ENCODE measurements at regions not wholly inside any gene's neighbourhood (a gene's known extent, or its start where the extent isn't known, plus 50 kb on each side); places are given as distances from the start of the nearest gene placed in this dataset.
"Not testable (repeated sequence)": the region's sequence is repeated elsewhere in the genome, so short reads cannot be mapped to it uniquely, and the experiment has no call there.

DNA sequence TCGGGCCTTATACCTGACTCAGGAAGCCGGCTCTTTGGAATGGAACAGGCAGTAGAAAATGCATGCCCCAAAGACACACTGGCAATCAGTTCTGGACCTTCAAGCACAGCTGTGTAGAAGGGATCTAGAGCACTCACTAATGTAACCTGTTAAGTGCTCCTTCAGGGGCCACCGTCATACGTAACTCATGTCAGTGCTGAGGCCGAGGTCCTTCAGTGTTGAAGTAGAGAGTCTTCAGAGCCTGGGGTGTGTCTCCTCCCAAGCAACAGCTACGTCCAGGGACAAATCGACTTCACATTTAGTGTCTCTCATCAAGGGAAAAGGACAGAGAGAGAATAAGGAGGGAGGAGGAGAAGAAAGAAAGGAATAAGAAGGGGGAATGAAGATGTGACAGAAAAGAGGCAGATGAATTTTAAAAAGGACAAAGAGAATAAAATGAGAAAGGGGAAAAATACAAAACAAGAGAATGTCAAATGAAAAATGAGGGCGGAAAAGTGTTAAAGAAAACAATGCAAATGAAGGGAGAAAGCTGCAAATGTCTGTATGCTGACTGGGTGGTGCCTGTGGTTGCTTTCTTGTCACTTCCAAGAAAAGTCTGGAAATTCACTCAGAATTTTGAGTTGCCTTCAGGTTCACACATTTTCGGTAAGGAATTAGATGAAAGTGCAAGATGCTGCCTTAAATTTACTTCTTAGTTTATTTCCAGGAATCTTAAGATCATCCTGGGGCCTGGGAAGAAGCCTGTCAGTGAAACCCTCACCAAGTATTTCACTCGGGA is 989.4 kb downstream of the GRID1 start:
- no peak for DNase-seq (ENCODE audit: low read depth)

DNA sequence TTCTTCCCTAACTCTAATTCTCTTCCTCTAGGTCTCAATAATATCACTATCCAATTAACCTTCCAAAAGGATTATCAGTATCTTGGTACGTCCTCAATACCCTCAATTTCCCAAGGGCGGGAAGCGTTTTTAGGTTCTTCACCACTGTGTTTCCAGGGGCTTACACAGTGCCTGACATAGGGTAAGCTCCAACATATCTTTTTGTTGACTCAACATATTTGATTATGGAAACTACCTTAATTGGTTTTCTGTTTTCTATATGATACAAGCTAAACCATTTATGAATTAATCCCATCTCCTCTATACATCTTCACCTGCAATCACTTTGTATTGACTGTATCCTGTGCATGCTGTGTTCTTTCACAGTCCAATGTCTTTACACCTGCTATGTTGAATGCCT is 987.3 kb downstream of the GRID1 start:
- DNase-seq (ENCODE audit: low read depth), result no peak

DNA sequence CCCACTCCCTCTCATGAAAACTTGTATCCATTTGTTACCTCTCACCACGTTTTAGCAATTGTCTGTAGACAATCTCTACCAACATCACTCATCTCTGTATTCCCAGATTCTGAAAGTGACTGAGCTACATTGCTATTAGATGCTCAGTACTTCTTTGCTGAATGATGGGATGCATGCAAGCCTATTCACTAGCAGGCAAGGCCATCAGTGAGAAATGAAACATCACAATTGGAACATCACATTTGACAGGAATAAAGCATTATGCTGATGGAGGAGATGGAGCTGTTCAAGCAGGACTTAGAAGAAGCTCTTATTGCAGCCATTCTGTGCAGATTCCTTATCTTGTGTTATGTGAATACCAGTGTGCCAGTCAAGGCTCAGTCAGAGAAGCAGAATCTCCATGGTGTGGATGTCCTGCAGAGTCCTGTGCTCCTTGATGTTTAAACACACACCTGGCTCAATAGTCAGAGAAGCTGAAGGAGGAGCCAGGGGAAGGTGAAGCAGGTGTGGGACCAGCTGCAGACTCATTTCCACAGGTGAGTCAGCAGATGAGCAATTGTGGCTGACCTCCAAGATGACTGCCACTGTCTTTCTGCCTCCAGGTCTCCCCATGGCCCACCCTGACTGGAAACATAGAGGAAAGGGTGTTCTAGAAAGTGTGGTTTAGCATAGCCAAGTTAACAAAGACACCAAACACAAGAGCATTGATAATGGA is 965.5 kb downstream of the GRID1 start:
- DNase-seq (ENCODE audit: low read depth), result no peak

DNA sequence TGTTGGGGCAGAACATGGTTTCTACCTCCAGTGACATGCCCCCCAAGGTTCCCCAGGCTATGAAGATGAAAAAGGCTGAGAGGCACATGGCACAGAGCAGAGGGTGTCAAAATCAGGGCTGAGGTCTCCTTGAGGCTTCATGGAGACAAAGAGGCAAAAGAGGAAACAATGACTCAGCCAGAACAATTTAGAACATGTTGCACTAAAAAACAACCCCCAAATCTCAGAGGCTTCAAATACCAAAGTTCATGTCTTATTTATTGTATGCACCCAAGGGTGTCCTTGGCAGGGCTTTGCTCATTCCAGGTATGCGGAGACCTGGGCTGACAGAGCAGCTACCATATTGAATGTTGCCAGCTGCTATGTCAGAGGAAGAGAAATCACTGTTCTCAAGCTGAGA is 964.1 kb downstream of the GRID1 start:
- no peak for DNase-seq (ENCODE audit: low read depth)

DNA sequence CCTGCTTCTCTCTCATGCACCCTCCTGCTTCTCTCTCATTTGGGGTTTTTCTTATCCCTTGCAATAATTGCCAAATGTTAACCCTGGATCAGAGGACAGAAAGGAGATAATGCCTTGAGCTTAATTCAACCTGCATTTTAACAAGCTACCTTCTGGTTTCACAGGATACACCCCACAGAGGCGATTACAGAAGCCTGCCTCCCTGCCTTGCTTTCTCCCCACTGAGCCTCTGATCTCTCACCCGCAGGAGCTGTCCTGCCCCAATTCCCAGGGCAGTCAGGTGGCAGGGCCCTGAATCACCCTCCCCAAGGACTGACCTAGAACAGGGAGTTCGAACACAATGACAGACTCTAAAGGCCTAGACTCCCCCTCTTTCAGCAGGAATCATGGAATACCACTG is 959.5 kb downstream of the GRID1 start:
- no peak for DNase-seq (ENCODE audit: low read depth)

DNA sequence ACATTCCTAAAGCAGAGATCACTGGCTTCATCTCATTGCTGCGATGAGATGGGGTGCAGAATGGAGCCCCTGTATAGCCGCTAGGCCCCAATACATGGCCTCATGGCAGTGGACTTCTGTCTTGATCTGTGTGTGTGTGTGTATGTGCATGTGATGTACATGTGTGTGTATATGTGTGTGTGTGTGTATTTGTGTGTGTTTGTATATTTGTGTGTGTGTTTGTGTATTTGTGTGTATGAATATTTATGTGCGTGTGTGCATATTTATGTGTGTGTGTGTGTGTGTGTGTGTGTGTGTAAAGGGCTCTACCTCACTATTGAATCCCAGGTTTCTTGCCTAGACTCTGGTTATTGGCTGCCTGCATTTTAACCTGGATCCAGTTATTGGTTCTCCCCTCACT is 958.2 kb downstream of the GRID1 start:
- no peak for DNase-seq (ENCODE audit: low read depth)

DNA sequence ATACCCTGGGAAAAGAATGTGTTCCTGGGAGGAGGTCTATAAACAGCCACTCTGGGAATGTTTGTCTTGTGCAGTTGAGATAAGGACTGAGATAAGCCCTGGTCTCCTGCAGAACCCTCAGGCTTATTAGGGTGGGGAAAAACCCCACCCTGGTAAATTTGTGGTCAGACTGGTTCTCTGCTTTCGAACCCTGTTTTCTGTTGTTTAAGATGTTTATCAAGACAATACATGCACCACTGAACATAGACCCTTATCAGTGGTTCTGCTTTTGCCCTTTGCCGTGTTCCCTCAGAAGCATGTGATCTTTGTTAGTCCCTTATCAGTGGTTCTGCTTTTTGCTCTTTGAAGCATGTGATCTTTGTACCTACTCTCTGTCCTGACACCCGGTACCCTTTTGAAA is 956.0 kb downstream of the GRID1 start:
- not testable (repeated sequence) for DNase-seq (ENCODE audit: low read depth)

DNA sequence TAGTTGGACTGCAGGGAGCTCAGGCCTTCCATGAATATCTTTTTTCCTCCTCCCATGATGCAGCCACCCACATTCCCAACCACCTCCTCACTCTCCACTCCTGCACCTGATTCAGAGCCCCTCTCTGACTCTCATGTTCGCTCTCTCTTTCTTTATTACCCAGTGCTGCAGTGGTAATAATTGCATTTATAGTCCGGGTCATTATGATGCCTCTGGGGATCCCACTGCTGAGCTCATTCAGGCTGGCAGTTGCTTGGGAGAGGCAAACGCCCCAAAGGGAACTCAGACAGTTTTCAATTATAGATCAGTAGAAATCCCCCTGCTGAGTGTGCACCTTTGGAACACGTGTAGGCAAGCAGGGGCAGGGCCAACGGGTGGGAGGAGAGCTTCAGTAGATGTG is 953.0 kb downstream of the GRID1 start:
- DNase-seq (ENCODE audit: low read depth), result no peak

DNA sequence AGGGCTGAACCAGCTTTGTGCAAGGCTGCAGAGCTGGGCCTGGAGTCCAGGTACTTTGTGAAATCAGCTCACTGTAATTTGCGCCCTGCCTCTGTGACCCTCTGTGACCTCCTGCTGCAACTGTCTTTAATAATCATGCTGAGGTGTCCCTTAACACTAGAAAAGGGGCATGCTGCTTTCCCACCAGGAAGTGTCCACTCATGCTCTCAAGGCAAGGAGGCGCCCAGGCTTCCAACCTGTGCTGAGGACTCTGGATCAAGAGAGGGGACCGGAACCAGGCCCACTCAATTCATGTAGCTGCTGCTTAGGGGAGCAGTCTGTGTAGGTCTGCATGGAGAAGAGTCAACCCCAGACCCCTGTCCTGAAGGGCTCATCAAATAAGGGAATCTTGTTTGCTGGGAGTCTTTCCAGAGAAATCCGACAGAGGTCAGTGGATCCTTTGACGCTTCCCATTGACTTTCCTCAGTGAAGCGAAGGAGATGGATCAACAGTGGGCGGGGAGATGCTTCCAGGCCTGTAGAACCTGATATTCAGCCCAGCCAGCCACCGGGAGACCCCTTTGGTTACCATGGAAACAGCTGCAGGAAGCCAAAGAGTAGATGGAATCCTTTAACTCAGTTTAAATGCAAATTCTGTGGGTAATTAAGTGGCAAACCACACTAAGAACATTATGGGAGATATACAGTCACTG is 945.9 kb downstream of the GRID1 start:
- DNase-seq (ENCODE audit: low read depth), result no peak

DNA sequence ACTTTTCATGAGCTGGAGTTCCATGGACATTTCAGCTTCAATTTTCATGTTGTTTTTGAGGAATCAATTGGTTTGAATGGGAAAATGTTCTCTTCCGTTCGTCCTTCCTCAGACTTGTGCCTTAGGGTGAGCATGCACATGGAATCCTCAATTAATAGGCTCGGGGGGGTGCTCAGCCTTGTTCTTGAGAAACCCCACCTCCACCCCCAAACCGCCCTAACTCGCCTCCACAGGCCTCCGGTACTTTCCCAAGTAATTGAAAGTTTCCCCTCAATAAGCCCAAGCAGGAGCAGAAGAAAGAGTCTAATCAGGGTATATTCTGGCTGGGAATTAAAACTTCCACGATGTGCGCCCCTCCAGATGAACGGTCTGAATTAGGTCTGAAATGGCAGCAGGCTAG is 945.2 kb downstream of the GRID1 start:
- no peak for DNase-seq (ENCODE audit: low read depth)

DNA sequence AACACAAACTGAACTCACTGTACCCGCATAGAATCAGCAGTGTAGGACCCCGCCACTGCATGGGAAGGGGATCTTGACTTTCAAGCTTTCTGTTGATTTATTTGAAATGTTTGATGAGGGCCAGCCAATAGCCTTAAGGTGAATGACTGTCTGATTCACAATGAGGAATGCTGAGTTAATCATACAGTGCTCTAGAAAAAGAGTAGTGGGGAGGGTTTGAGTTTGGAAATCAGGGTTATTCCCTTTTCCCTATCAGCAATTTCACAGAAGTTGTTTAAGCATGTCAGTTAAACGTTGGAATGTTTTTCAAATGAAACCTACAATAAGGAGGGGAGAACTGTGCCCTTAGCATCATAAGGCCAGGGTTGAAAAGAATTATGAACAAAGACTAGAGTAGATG is 937.5 kb downstream of the GRID1 start:
- no peak for DNase-seq (ENCODE audit: low read depth)

DNA sequence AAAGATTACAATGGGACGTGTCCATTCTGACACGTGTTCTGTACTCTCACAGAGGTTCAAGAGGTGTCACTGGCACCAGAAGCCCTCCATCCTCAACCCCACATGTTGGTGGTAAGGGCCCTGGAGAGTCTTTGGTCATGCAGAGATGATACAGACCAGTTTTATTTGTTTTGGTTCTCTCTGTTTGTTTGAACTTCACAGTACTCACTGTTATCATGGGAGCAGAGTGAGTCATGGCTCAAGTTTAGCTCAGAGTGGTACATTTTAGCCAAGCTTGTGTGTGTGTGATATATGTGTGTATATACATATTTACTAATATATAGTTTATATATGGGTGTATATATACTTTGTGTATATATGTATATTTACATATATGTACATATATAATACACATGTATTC is 935.6 kb downstream of the GRID1 start:
- DNase-seq (ENCODE audit: low read depth), result no peak

DNA sequence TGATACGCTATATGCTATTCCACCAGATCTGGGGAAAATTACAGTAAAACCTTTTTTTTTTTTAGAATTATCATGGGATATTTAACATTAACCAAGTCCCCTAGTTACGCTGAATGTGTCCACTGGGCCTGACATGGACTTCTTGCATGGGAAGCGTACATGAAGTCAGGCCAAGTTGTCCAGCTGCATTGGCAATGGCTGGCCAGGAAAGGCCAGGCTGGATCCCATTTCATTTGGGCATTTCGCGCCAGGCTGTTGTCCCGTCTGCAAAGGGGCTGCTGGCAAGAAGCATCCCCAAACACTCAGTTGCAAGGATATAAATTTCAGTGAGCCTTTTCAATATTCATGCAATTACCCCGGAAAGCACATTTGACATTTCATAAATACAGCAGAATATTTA is 933.3 kb downstream of the GRID1 start:
- no peak for DNase-seq (ENCODE audit: low read depth)

DNA sequence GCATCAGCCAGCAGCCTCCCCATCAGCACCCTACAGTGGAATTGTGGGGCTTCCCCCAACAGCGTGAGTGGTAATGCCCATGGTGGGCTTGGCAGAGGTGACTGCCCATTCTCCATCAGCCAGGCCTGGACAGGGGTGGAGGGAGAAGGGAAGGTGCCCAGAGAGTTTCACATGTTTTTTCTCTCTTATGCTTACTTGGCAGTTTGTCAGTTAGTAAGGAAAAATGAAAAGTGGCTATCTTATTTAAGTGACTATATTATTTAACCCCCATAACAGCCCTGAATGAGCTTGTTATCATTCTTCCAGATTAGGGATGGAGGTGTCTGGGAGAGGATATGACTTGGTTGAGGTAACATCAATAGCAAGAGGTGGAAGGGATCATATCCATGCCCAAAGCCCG is 921.7 kb downstream of the GRID1 start:
- DNase-seq (ENCODE audit: low read depth), result no peak

DNA sequence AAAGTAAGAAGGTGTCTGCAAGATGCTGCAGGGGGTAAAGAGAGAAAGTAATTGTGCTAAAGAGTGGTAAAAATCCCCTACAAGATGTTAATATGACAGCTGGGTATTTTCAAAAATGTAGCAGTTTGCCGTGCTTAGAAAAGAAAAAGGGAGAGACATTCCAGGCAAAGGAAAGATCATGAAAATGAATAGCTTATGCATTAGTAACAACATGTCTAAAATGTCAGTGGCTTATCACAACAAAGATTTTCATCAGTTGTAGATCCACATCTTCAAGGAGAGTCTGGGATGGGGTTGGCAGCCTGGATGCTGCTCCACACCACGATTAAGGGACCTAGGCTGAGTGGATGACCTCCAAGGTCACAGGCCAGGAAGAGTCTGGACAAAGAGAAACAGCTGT is 920.9 kb downstream of the GRID1 start:
- DNase-seq (ENCODE audit: low read depth), result no peak

DNA sequence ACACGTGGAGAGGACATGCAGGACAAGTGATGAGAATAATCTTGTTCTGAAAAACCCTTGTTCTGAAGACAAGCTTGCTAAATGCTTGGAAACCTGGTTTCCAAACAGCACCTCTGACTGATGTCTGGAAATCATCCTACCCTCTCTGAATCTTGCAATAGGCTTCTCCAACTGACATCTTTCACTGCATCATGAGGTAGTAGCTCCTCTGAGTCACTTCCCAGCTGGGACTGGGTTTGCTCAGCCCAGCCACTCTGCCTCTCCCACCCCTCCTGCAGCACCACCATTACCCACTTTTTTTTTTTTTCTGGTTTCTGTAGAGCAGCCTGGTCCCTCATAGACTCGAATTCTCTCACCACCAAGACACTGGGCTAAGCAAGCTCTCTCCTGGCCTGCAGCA is 919.8 kb downstream of the GRID1 start:
- DNase-seq (ENCODE audit: low read depth), result no peak

DNA sequence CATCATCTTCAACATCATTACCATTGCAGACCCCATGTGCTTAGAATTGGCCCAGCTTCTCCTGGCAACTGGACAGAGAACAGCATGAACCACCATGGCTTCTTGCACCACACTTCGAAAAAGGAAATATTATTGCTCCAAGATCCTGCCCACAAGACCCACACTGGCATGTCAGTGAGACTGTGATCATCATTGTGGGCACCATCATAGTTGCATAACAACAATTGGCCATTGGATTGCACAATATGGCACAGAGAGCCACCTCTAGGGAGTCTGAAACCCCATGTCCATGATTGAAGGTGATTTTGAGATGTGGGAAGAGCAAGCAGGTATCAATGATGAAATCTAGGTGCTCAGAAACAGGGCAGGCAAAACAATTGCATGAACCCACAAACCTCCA is 918.9 kb downstream of the GRID1 start:
- no peak for DNase-seq (ENCODE audit: low read depth)

DNA sequence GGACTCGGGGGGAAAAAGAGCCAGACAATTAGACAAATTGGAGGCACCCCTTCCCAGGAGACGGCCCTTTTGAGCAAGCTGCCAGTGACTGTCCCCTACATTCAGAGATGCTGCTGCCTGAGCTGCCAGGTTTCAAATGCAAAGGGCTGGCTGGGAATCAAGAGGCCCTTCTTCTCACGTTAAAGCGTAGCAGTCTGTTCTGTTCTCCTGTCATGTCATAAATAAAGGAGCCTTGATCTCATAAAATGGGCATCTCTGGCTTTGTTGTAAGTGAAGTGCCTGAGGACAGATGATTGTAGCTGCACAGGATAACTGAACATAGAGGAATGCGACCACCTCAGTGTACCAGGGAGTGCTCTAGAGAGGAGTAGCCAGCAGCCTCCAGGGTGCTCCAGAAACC is 917.9 kb downstream of the GRID1 start:
- DNase-seq (ENCODE audit: low read depth), result no peak

DNA sequence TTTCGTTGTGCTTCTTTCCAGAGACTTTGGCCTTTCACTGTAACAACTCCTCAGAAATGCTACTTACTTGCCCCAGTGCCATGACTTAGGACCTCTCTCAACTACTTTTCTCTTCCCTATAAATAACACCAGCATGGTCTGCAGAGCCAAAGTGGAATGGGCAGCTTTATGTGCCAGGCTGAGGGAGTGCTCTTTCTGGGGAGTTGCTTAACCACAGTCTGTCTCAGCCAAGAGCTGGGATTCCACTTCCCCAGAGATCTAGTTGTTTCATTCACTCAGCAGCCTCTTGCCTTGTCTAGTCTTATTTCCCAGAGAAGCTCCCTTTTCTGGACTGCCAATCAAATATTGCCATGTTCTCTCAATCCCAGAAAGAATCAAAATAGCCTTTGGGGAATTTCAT is 912.2 kb downstream of the GRID1 start:
- DNase-seq (ENCODE audit: low read depth), result no peak

DNA sequence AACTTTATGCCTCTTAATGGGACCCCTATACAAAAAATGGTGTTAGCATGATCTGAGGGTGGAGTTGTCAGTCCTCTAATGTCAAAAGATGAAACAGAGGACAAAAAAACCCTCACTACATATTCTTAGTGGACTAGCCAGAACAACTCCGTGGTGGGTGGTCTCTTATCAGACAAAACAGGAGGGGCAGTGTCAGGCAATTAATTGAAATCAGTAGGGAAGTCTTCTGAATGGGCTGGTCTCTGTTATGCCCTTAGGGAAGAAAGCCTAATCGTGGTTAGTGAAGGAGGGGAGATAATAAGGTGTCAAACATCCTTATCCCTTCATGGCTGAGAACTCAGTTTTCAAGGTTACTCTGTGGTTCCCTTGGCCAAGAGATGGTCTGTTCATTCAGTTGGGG is 909.4 kb downstream of the GRID1 start:
- no peak for DNase-seq (ENCODE audit: low read depth)

DNA sequence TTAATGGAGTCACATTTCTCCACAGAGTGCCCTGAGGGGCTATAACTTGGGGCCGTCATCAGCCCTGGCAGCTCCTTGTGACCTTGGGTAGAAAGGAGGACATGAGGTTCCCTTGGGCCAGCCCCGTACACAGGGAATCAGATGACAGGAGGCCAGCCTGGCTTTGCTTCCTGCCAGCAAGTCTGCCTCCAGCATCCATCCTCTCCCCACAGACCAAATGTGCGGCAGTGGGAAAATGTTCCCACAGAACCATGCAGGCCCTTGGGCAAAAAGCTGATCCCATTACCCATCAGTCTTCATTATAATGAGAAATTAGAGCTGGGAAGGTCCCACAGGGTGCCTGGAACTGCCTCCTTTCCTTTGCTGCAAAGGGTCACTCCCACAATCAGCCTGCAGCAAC is 908.3 kb downstream of the GRID1 start:
- no peak for DNase-seq (ENCODE audit: low read depth)

DNA sequence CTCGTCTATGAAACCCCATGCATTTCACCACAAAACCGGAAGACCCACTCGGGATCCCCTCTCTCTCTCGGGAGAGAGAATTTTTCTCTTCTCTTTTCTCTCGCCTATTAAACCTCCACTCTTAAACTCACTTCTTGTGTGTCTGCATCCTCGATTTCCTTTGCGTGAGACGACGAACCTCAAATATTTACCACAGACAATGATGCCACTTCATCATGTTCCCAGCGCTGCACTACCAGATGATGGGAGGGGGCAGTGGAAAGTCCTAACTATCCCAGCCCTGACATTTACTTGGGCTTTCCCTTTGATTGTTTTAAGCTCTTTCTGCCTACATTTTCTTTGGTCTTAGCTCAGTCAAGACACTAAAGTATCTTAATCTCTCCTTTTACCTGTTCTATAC is 906.7 kb downstream of the GRID1 start:
- DNase-seq (ENCODE audit: low read depth), result no peak

DNA sequence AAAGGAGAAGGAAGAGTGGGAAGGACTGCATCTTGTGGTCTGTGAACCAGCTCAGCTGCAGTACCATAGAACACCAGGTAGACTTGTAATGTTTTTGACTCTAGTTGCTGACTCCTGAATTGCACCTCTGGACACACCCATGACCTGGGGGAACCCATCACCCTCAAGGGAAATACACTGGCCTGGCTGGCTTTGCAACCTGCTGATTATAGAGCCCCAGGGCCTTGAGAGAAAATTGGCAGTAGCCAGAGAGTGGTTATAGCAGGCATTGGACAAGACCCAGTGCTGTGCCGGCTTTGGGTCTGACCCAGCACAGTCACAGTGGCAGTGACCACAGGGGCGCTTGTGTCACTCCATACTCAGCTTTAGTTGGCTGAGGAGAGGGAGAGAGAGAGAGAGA is 902.3 kb downstream of the GRID1 start:
- no peak for DNase-seq (ENCODE audit: low read depth)

Data from stimulated activated CD8-positive, alpha-beta memory T cell treated with anti-CD3 and anti-CD28 coated beads, Interleukin-4, amount 100 ng/mL, for 24 hours (primary cell).